ENCODE measurements at regions not wholly inside any gene's neighbourhood (a gene's known extent, or its start where the extent isn't known, plus 50 kb on each side); places are given as distances from the start of the nearest gene placed in this dataset.

GRCh38 chr6:15023448-15023847, 222.4 kb upstream of the JARID2 start:
- H3K27ac Mint-ChIP-seq (ENCODE audit: unreplicated experiment): no peak overlapping the region
- DNase-seq: no peak
- no peak overlapping the region for H3K4me3 Mint-ChIP-seq (ENCODE audit: unreplicated experiment)
- peaks cover 10% of the 10 kb centered on the region for H3K4me1 Mint-ChIP-seq (ENCODE audit: low read depth, unreplicated experiment)
- TF ChIP-seq CTCF (IDR thresholded peaks at IDR 0.05; ENCODE audit: partially characterized antibody, unreplicated experiment): no peak
- peaks cover 3% of the 10 kb centered on the region for H3K9me3 Mint-ChIP-seq (ENCODE audit: unreplicated experiment)
- no peaks in the 10 kb centered on the region for H3K36me3 Mint-ChIP-seq (ENCODE audit: unreplicated experiment)
- no peaks in the 10 kb centered on the region for H3K27me3 Mint-ChIP-seq (ENCODE audit: unreplicated experiment)

GRCh38 chr6:15025446-15025845, 220.4 kb upstream of the JARID2 start:
- Mint-ChIP-seq H3K4me3 (ENCODE audit: unreplicated experiment) (no peak overlapping the region), H3K27ac (ENCODE audit: unreplicated experiment) (no peak overlapping the region), H3K4me1 (ENCODE audit: low read depth, unreplicated experiment) (peaks cover 8% of the 10 kb centered on the region), H3K27me3 (ENCODE audit: unreplicated experiment) (no peaks in the 10 kb centered on the region), H3K9me3 (ENCODE audit: unreplicated experiment) (peaks cover 3% of the 10 kb centered on the region), H3K36me3 (ENCODE audit: unreplicated experiment) (no peaks in the 10 kb centered on the region)
- TF ChIP-seq CTCF (IDR thresholded peaks at IDR 0.05; ENCODE audit: partially characterized antibody, unreplicated experiment): no peak
- no peak for DNase-seq

GRCh38 chr6:15026832-15027231, 219.0 kb upstream of the JARID2 start:
- Mint-ChIP-seq H3K27me3 (ENCODE audit: unreplicated experiment) (no peaks in the 10 kb centered on the region), H3K4me1 (ENCODE audit: low read depth, unreplicated experiment) (no peaks in the 10 kb centered on the region), H3K36me3 (ENCODE audit: unreplicated experiment) (no peaks in the 10 kb centered on the region), H3K9me3 (ENCODE audit: unreplicated experiment) (no peaks in the 10 kb centered on the region), H3K27ac (ENCODE audit: unreplicated experiment) (no peak overlapping the region), H3K4me3 (ENCODE audit: unreplicated experiment) (no peak overlapping the region)
- no peak for DNase-seq
- TF ChIP-seq CTCF (IDR thresholded peaks at IDR 0.05; ENCODE audit: partially characterized antibody, unreplicated experiment): no peak

- H3K4me1 Mint-ChIP-seq (ENCODE audit: low read depth, unreplicated experiment): no peaks in the 10 kb centered on the region
- H3K4me3 Mint-ChIP-seq (ENCODE audit: unreplicated experiment): no peak overlapping the region
- no peak overlapping the region for H3K27ac Mint-ChIP-seq (ENCODE audit: unreplicated experiment)
- no peak for TF ChIP-seq CTCF (IDR thresholded peaks at IDR 0.05; ENCODE audit: partially characterized antibody, unreplicated experiment)
- no peak for DNase-seq
- no peaks in the 10 kb centered on the region for H3K9me3 Mint-ChIP-seq (ENCODE audit: unreplicated experiment)
- H3K36me3 Mint-ChIP-seq (ENCODE audit: unreplicated experiment): no peaks in the 10 kb centered on the region
- H3K27me3 Mint-ChIP-seq (ENCODE audit: unreplicated experiment): no peaks in the 10 kb centered on the region
Measured at GRCh38 chr6:15027472-15027871, 218.4 kb upstream of the JARID2 start.

GRCh38 chr6:15032015-15032414, 213.9 kb upstream of the JARID2 start:
- DNase-seq: no peak
- Mint-ChIP-seq H3K27ac (ENCODE audit: unreplicated experiment) (no peak overlapping the region), H3K4me1 (ENCODE audit: low read depth, unreplicated experiment) (peaks cover 4% of the 10 kb centered on the region)

More at GRCh38 chr6:15032015-15032414, 213.9 kb upstream of the JARID2 start:
- Mint-ChIP-seq H3K36me3 (ENCODE audit: unreplicated experiment) (no peaks in the 10 kb centered on the region), H3K9me3 (ENCODE audit: unreplicated experiment) (no peaks in the 10 kb centered on the region), H3K27me3 (ENCODE audit: unreplicated experiment) (peaks cover 2% of the 10 kb centered on the region), H3K4me3 (ENCODE audit: unreplicated experiment) (no peak overlapping the region)
- no peak for TF ChIP-seq CTCF (IDR thresholded peaks at IDR 0.05; ENCODE audit: partially characterized antibody, unreplicated experiment)

All from glutamatergic neuron (in vitro differentiated cells).